Panc1 (cell line): ENCODE measurements at regions not wholly inside any gene's neighbourhood (a gene's known extent, or its start where the extent isn't known, plus 50 kb on each side); places are given as distances from the start of the nearest gene placed in this dataset.

Source experiments
- ATAC-seq: fragments of 200-7000 bp; cut with Tn5 transposase; 2 replicates; pipeline ENCODE4 v1.9.1; 2020; ENCODE audit warnings: mild to moderate bottlenecking, moderate library complexity
- BruUV-seq: library from RNA; stranded (reverse); fragments of 400-500 nt; replicated peaks from 2 replicates; lab custom pipeline; 2021; lab: Mats Ljungman, UMichigan
- CTCF ChIA-PET: fragments of 300-600 bp; sonication (Branson Sonifier 250); formaldehyde crosslinking; loops from one replicate; lab custom pipeline; 2022; ENCODE audit warnings: antibody characterized with exemption; lab: Charles Lee
- POLR2A ChIA-PET: fragments of 300-600 bp; sonication (Branson Sonifier 250); formaldehyde crosslinking; loops from one replicate; lab custom pipeline; 2022; ENCODE audit warnings: antibody characterized with exemption; lab: Charles Lee
- DNase-seq: peaks from one replicate; pipeline ENCODE4 v3.0.0-alpha.2; 2010; ENCODE audit warnings: low read depth, low spot score
- H3K27ac ChIP-seq: 2 replicates; pipeline ENCODE4 v1.5.1; 2011; ENCODE audit warnings: mild to moderate bottlenecking, low read length, inconsistent platforms
- H3K27me3 ChIP-seq: fragments of 200-500 bp; sonication (Bioruptor generic); 2 replicates; pipeline ENCODE4 v1.6.0; 2014; ENCODE audit warnings: low read length, inconsistent platforms; ENCODE audit not compliant: control insufficient read depth, insufficient read depth
- H3K36me3 ChIP-seq: fragments of 200-500 bp; sonication (Bioruptor generic); 2 replicates; pipeline ENCODE4 v1.5.1; 2014; ENCODE audit warnings: inconsistent platforms, mild to moderate bottlenecking, low read length, moderate library complexity; ENCODE audit not compliant: control insufficient read depth, insufficient read depth
- H3K4me1 ChIP-seq: 2 replicates; pipeline ENCODE4 v1.5.1; 2011; ENCODE audit warnings: inconsistent platforms, mild to moderate bottlenecking, low read length, moderate library complexity; ENCODE audit not compliant: control insufficient read depth, insufficient read depth
- H3K4me3 ChIP-seq, 2 experiments: 2 replicates each; pipeline ENCODE4 v1.5.1; 2011 to 2012; ENCODE audit warnings: low read depth in 2 of 2, low read length in 2 of 2, mild to moderate bottlenecking in 2 of 2, inconsistent platforms in 1 of 2, moderate library complexity in 1 of 2
- H3K9me3 ChIP-seq: fragments of 200-500 bp; sonication (Bioruptor generic); 2 replicates; pipeline ENCODE4 v1.5.1; 2014; ENCODE audit warnings: low read depth, mild to moderate bottlenecking, inconsistent platforms, low read length, moderate library complexity; ENCODE audit not compliant: control insufficient read depth, insufficient read depth
- POLR2AphosphoS5 ChIP-seq: IDR thresholded peaks from 2 replicates; pipeline ENCODE4 v1.6.1; 2012; ENCODE audit warnings: mild to moderate bottlenecking, low read depth, low read length, moderate library complexity
- SIN3A ChIP-seq: IDR thresholded peaks from 2 replicates; pipeline ENCODE4 v1.6.1; 2012; ENCODE audit warnings: low read depth, mild to moderate bottlenecking, low read length, moderate library complexity, borderline replicate concordance; ENCODE audit not compliant: insufficient read depth
- TCF7L2 ChIP-seq: IDR thresholded peaks from 2 replicates; pipeline ENCODE4 v1.6.1; 2011; ENCODE audit warnings: mild to moderate bottlenecking, low read depth, low read length, inconsistent platforms
- in situ Hi-C: cut with HindIII; loops from 2 replicates; pipeline ENCODE4 v1.10.0; 2016; ENCODE audit warnings: low sequenced_read_pairs, low pct_unique_long_range_greater_than_20kb
- intact Hi-C: fragments of 100-400 bp; cut with micrococcal nuclease; formaldehyde crosslinking; loops from one replicate; pipeline ENCODE4 v1.10.0; 2022; ENCODE audit not compliant: unreplicated experiment
- TF ChIP-seq, protein P1 (sequence below): fragments of 450-650 bp; IDR thresholded peaks from 2 replicates; pipeline ENCODE4 v1.5.1; 2017; ENCODE audit warnings: mild to moderate bottlenecking
- TF ChIP-seq, protein P2 (sequence below), 2 experiments: IDR thresholded peaks; 2 replicates each; pipeline ENCODE4 v1.6.1; 2011 to 2012; ENCODE audit warnings: low read depth in 2 of 2, control low read depth in 1 of 2, low read length in 1 of 2, mild to moderate bottlenecking in 1 of 2, moderate library complexity in 1 of 2; ENCODE audit not compliant: insufficient read depth in 1 of 2

GRCh38 chr9:126203313-126203712 lies 123.3 kb upstream of the MVB12B start:
- ATAC-seq, result no peak
- Histone ChIP-seq H3K4me3 (no peak overlapping the region), H3K9me3 (no peaks in the 10 kb centered on the region), H3K36me3 (no peaks in the 10 kb centered on the region), H3K27ac (no peak overlapping the region), H3K4me1 (no peaks in the 10 kb centered on the region), H3K27me3 (no peaks in the 10 kb centered on the region)
- ChIA-PET CTCF (no interaction called here), POLR2A (interaction anchor here (0.5 kb wide), 1 partner anchor 32 kb away, joined by 4 read pairs; no protein-coding TSS in a partner anchor)
- no peak for DNase-seq
- intact Hi-C loops (no loop called here), in situ Hi-C loops (no loop called here)
- TF ChIP-seq, protein P1, sequence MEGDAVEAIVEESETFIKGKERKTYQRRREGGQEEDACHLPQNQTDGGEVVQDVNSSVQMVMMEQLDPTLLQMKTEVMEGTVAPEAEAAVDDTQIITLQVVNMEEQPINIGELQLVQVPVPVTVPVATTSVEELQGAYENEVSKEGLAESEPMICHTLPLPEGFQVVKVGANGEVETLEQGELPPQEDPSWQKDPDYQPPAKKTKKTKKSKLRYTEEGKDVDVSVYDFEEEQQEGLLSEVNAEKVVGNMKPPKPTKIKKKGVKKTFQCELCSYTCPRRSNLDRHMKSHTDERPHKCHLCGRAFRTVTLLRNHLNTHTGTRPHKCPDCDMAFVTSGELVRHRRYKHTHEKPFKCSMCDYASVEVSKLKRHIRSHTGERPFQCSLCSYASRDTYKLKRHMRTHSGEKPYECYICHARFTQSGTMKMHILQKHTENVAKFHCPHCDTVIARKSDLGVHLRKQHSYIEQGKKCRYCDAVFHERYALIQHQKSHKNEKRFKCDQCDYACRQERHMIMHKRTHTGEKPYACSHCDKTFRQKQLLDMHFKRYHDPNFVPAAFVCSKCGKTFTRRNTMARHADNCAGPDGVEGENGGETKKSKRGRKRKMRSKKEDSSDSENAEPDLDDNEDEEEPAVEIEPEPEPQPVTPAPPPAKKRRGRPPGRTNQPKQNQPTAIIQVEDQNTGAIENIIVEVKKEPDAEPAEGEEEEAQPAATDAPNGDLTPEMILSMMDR, result peak; percentile 52
- TF ChIP-seq SIN3A (no peak), POLR2AphosphoS5 (no peak)
- no TSS peak for BruUV-seq

GRCh38 chr9:126204197-126204596 lies 122.4 kb upstream of the MVB12B start:
- intact Hi-C loops (no loop called here), in situ Hi-C loops (no loop called here)
- Histone ChIP-seq H3K4me3 (no peak overlapping the region), H3K36me3 (no peaks in the 10 kb centered on the region), H3K27me3 (no peaks in the 10 kb centered on the region; the same call in 1 of the 2 replicates), H3K27ac (no peak overlapping the region), H3K9me3 (no peaks in the 10 kb centered on the region), H3K4me1 (no peaks in the 10 kb centered on the region)
- ChIA-PET CTCF (no interaction called here), POLR2A (no interaction called here)
- TF ChIP-seq, protein P2, sequence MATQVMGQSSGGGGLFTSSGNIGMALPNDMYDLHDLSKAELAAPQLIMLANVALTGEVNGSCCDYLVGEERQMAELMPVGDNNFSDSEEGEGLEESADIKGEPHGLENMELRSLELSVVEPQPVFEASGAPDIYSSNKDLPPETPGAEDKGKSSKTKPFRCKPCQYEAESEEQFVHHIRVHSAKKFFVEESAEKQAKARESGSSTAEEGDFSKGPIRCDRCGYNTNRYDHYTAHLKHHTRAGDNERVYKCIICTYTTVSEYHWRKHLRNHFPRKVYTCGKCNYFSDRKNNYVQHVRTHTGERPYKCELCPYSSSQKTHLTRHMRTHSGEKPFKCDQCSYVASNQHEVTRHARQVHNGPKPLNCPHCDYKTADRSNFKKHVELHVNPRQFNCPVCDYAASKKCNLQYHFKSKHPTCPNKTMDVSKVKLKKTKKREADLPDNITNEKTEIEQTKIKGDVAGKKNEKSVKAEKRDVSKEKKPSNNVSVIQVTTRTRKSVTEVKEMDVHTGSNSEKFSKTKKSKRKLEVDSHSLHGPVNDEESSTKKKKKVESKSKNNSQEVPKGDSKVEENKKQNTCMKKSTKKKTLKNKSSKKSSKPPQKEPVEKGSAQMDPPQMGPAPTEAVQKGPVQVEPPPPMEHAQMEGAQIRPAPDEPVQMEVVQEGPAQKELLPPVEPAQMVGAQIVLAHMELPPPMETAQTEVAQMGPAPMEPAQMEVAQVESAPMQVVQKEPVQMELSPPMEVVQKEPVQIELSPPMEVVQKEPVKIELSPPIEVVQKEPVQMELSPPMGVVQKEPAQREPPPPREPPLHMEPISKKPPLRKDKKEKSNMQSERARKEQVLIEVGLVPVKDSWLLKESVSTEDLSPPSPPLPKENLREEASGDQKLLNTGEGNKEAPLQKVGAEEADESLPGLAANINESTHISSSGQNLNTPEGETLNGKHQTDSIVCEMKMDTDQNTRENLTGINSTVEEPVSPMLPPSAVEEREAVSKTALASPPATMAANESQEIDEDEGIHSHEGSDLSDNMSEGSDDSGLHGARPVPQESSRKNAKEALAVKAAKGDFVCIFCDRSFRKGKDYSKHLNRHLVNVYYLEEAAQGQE (IDR thresholded peaks at IDR 0.05; ENCODE audit: insufficient read depth in 1 of 2, low read depth in 2 of 2, low read length in 1 of 2), result no peak
- no peak for TF ChIP-seq POLR2AphosphoS5
- TF ChIP-seq, protein P1, result no peak
- no peak for TF ChIP-seq SIN3A
- TF ChIP-seq TCF7L2, result no peak
- BruUV-seq, result no TSS peak
- no peak for DNase-seq
- no peak for ATAC-seq
